ENCODE measurements at regions not wholly inside any gene's neighbourhood (a gene's known extent, or its start where the extent isn't known, plus 50 kb on each side); places are given as distances from the start of the nearest gene placed in this dataset.

- FAIRE-seq (no peak), DNase-seq (ENCODE audit: low spot score) (no peak)
These were observed 1018.9 kb upstream of the PRMT6 start for GRCh38 chr1:106037526-106037925.

- DNase-seq (ENCODE audit: low spot score) (no peak), FAIRE-seq (no peak)
These were observed 1018.2 kb upstream of the PRMT6 start for GRCh38 chr1:106038260-106038659.

- DNase-seq (ENCODE audit: low spot score) = no peak
- no peak for FAIRE-seq
These were observed 1012.5 kb upstream of the PRMT6 start for GRCh38 chr1:106043971-106044370.

- DNase-seq (ENCODE audit: low spot score) (no peak), FAIRE-seq (no peak)
These were observed 1009.3 kb upstream of the PRMT6 start for GRCh38 chr1:106047210-106047609.

- DNase-seq (ENCODE audit: low spot score) (no peak), FAIRE-seq (no peak)
These were observed 1006.9 kb upstream of the PRMT6 start for GRCh38 chr1:106049595-106049994.

GRCh38 chr1:106055855-106056254 is 1000.6 kb upstream of the PRMT6 start:
- FAIRE-seq (no peak), DNase-seq (ENCODE audit: low spot score) (no peak)

- DNase-seq (ENCODE audit: low spot score) (no peak), FAIRE-seq (no peak)
These were observed 994.6 kb upstream of the PRMT6 start for GRCh38 chr1:106061586-106062495.

- FAIRE-seq = no peak
These were observed 993.0 kb upstream of the PRMT6 start for GRCh38 chr1:106063510-106063909.

GRCh38 chr1:106072909-106073600 is 983.4 kb upstream of the PRMT6 start:
- DNase-seq (ENCODE audit: low spot score) (no peak), FAIRE-seq (no peak)

More at GRCh38 chr1:106063510-106063909, 993.0 kb upstream of the PRMT6 start:
- no peak for DNase-seq (ENCODE audit: low spot score)

GRCh38 chr1:106080608-106081325 is 975.7 kb upstream of the PRMT6 start:
- FAIRE-seq (no peak), DNase-seq (ENCODE audit: low spot score) (no peak)

GRCh38 chr1:106111044-106111443 is 945.4 kb upstream of the PRMT6 start:
- DNase-seq (ENCODE audit: low spot score) = no peak
- FAIRE-seq = no peak

- DNase-seq (ENCODE audit: low spot score) (no peak), FAIRE-seq (no peak)
These were observed 942.6 kb upstream of the PRMT6 start for GRCh38 chr1:106113851-106114250.

- DNase-seq (ENCODE audit: low spot score) (no peak), FAIRE-seq (no peak)
These were observed 935.7 kb upstream of the PRMT6 start for GRCh38 chr1:106120789-106121188.

GRCh38 chr1:106121728-106122127 is 934.7 kb upstream of the PRMT6 start:
- DNase-seq (ENCODE audit: low spot score) = no peak
- FAIRE-seq = no peak

GRCh38 chr1:106134561-106134960 is 921.9 kb upstream of the PRMT6 start:
- DNase-seq (ENCODE audit: low spot score) (no peak), FAIRE-seq (no peak)

GRCh38 chr1:106173101-106173500 is 883.4 kb upstream of the PRMT6 start:
- DNase-seq (ENCODE audit: low spot score) (no peak), FAIRE-seq (no peak)

- FAIRE-seq (no peak), DNase-seq (ENCODE audit: low spot score) (no peak)
These were observed 877.7 kb upstream of the PRMT6 start for GRCh38 chr1:106178791-106179190.

- DNase-seq (ENCODE audit: low spot score) (no peak), FAIRE-seq (no peak)
These were observed 874.6 kb upstream of the PRMT6 start for GRCh38 chr1:106181866-106182265.

- DNase-seq (ENCODE audit: low spot score) (no peak), FAIRE-seq (no peak)
These were observed 871.4 kb upstream of the PRMT6 start for GRCh38 chr1:106185089-106185488.

GRCh38 chr1:106189780-106190179 is 866.7 kb upstream of the PRMT6 start:
- FAIRE-seq = no peak
- DNase-seq (ENCODE audit: low spot score) = no peak

GRCh38 chr1:106194206-106194605 is 862.3 kb upstream of the PRMT6 start:
- DNase-seq (ENCODE audit: low spot score) (no peak), FAIRE-seq (no peak)

GRCh38 chr1:106200711-106201110 is 855.8 kb upstream of the PRMT6 start:
- DNase-seq (ENCODE audit: low spot score) (no peak), FAIRE-seq (no peak)

Data from urothelium cell line (cell line).